ELR (cell line): ENCODE measurements at regions not wholly inside any gene's neighbourhood (a gene's known extent, or its start where the extent isn't known, plus 50 kb on each side); places are given as distances from the start of the nearest gene placed in this dataset.

Source experiments
- DNase-seq: peaks from one replicate; pipeline ENCODE4 v3.0.0-alpha.2; 2015; ENCODE audit warnings: low read depth

DNA sequence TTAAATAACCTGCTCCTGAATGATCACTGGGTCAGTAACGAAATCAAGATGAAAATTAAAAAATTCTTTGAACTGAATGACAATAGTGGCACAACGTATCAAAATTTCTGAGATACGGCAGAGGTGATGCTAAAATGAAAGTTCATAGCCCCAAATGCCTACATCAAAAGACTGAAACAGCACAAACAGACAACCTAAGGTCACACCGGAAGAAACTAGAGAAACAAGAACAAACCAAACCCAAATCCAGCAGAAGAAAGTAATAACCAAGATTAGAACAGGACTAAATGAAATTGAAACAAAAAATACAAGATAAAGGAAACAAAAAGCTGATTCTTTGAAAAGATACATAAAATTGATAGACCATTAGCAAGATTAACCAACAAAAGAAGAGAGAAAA is 324.1 kb downstream of the RBM26 start:
- DNase-seq: no peak

DNA sequence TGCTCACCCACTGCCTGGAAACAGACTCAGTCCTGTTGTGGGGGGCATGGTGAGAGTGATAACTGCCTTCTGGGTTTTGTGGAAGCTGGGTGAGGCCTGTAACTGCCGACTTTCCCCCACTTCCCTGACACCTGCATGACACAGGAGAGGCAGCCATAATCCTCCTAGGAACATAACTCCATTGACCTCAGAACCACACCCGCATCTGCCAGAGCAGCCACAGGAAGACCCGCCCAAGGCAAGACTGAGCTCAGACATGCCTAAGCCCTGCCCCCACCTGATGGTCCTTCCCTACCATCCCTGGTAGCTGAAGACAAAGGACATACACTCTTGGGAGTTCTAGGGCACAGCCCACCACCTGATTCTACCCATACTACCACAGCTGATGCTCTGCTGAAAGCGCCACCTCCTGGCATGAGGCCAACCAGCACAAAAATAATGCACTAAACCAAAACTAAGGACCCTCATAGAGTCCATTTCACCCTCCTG is 326.7 kb downstream of the RBM26 start:
- no peak for DNase-seq

DNA sequence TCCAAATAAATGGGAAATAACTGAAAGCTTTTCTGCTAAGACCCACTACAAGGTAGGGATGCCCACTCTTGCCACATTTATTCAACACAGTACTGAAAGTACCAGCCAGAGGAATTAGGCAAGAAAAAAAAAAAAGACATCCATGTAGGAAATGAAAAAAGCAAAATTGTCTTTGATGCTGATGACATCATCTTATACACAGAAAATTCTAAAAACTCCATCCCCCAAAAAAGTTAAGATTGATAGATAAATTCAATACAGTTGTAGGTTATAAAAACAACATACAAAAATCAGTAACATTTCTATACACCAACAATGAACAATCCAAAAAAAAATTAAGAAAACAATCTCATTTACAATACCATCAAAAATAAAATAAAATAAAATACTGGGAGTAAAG is 330.4 kb downstream of the RBM26 start:
- no peak for DNase-seq

DNA sequence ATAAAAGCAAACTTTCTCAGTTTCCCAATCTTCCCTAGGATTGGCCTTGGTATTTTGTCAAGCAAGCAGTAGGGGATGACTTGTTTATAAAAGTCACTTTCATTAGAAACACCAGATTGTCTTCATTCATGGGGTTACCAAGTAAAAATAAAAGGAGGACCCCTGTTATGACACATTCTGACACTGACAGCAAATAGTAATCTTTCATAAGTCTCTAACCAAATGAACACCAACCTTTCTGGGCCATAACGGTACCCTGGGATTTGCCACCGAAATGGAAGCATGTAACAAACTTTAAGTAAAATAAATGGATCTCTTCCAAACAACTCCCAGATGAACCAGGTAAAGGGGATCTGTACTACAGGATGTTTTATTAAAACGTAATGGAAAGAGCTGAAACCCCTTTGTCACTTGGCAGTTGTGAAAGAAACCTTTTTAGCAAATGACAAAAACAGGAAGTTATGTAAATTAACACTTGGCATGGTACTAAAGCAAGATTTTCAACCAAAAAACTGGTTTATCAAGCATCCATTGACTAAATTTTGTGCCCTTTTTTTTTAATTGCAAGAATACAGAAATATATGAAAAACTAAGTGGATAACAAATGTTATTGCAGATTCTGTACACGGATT is 335.6 kb downstream of the RBM26 start:
- DNase-seq: no peak

DNA sequence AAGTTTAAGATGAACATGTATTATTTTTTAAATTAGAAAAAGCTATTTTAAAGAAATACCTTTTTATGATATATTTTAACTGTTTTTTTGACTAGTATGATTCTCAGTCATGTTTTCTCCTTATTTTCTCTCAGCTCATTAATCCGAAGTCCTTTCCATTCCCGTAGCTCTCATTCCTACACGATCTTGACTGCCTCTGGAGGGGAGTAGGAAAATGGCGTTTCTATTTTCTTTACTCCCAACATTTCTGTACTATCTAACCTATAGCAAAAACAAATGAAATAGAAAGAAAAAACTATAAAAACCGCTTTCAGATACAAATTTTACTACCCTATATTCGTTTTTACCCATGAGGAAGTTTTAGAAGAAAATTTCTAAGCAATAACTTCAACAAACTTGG is 343.8 kb downstream of the RBM26 start:
- peak; percentile 8 for DNase-seq

DNA sequence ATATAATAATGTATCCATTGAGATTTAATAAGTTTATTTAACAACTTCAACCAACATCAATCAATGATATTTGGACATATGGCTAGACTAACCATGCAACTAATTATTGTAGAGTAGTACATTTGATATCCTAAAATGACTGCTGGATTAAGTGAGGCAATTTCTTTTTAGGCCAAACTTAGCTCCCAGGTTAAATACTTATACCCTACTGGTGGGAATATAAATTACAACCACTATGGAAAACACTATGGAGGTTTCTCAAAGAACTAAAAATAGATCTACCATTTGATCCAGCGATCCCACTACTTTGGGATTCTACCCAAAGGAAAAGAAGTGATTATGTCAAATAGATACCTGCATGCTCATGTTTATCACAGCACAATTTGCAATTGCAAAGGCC is 345.8 kb downstream of the RBM26 start:
- peak; percentile 22 for DNase-seq

DNA sequence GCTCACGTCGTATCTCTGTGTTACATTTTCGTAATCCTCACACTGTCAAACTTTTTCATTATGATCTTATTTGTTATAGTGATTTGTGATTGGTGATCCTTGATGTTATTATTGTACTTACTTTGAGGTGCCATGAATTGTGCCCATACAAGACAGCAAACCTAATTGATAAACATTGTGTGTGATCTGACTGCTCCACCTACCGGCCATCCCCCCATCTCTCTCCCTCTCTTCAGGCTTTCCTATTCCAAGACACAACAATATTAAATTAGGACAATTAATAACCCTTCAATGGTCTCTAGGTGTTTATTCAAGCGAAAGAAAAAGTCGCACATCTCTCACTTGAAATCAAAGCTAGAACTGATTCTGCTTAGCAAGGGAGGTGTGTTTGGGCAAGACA is 349.3 kb downstream of the RBM26 start:
- peak; percentile 14 for DNase-seq

DNA sequence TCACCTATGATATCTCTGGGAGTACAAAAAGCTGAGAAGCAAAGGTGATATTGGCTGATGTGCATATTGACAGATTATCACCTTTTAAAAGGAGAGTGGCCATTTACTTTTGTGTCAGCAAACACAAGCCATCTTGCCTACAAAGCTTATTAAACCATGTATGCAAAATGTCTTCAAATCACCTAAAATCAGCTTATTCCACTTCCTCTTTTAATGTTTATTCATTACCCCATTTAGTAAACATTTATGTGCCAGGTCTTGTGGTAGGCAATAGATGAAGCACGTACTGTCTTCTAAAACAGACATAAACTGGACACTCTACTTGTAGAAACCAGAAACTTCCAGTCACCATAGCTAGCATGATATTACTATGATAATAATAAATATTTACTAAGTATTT is 354.6 kb downstream of the RBM26 start:
- no peak for DNase-seq

DNA sequence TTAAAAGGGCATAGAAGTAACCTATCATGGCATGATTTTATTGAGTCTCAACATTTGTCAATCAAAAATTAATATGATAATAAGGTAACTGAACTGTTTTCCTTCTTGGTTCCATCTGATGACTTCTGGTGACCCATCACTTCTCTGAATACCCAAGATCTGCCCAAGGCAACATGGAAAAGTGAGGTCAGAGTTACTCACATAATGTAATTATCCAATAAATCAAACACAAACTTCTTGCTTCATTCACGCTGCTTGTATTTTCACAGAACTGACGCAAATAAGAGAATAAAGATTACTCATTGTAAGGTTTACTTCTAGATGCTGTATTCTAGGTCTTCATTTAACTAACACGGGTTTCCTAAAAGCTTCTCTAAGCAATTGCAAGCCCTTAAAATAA is 361.6 kb downstream of the RBM26 start:
- DNase-seq: peak; percentile 35

DNA sequence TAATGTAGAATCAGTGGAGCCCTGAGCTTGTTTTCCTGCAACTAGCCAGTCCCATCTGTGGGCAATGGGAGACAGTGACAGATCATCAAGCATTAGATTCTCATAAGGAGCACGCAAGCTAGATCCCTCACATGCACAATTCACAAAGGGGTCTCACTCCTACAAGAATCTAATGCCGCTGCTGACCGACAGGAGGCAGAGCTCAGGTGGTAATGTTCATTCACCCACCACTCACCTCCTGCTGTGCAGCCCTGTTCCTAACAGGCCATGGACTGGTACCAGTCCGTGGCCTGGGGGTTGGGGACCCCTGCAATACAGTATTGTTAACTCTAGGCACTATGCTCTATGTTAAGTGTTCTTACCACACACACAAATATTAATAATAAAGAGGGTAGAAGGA is 362.8 kb downstream of the RBM26 start:
- DNase-seq: no peak

DNA sequence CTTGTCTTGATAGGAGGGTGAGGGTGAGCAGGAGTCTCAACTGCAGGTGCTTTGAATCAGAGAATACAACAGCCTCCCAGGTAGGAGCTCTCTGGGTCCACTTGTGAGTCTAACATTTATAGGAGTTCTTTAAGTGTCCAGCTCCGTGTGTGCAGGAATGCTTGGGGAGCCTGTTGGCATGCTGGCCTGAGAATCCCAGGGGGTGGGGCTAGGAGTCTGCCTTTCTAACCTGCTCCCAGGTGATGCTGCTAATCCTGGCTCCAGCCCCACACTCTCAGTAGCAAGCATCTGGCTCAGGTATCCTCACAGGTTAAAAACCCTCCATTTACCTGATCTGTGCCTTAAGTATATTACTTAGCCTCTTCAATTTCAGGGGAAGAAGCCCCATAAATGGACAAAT is 368.9 kb downstream of the RBM26 start:
- no peak for DNase-seq

DNA sequence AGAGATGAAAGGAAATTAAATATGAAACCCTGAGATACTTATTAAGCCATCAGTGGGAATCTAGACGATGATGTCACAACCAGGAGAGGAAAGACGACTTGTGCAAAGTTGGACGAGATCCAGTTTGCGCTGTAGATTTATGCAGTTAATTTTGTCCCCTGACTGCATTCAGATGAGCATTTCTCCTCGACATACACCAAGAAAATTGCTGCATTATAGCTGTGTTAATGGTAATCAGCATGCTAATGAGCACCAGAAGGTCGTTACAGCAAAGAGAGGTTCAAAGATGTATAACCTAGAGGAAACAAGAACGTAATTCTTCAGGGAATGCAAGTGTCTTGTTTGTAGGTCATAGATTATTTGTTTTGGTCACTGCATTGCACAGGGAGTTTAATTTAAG is 371.7 kb downstream of the RBM26 start:
- DNase-seq: no peak

DNA sequence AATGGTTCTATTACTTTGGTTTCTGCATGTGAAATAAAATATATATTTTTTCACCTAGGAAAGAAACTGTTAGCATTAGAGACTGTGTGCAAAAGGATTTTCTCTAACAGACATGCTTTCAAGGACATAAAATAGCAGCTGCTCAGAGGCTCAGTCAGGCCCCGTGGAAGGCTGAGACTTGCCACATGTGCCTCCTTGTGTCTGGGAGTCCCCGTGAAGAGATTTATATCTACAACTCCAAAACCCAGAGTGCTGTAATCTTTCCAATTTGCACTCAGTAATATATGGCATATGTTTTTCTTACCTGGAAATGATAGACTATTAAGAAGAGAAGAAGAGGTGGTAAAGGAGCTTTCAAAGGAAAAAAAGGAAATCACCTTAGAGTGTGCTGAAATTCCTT is 371.6 kb upstream of the OBI1 start:
- DNase-seq: no peak

DNA sequence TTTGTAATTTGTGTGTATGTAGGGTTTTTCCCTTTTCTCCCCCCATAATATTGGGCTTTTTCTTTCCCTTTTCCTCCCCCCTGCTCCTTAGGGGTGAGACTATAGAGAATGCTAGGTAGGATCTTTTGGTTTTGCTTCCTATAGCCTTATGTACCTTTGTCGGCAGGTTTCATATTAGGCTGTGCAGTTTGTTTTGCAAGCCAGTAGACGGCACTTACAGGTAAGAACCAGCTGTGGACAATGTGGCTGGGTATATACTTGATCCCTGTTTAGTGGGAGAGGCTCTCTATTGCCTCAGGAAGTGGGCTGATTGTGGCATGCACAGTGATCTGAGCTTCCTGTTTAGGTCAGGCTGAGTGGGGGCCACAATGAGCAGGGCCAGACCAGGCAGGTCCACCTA is 359.2 kb upstream of the OBI1 start:
- DNase-seq: no peak

DNA sequence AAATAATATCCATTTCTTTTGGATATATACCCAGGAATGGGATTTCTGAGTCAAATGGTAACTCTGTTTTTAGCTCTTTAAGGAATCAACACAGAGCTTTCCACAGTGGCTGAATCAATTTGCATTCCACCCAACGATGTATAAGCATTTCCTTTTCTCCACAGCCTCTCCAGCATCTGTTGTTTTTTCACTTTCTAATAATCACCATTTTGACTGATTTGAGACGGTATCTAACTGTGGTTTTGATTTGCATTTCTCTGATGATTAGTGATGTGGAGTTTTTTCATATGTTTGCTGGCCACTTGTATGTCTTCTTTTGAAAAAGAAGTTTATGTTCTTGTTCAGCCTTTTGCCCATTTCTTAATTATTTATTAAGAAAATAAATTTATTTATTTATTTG is 352.2 kb upstream of the OBI1 start:
- no peak for DNase-seq

DNA sequence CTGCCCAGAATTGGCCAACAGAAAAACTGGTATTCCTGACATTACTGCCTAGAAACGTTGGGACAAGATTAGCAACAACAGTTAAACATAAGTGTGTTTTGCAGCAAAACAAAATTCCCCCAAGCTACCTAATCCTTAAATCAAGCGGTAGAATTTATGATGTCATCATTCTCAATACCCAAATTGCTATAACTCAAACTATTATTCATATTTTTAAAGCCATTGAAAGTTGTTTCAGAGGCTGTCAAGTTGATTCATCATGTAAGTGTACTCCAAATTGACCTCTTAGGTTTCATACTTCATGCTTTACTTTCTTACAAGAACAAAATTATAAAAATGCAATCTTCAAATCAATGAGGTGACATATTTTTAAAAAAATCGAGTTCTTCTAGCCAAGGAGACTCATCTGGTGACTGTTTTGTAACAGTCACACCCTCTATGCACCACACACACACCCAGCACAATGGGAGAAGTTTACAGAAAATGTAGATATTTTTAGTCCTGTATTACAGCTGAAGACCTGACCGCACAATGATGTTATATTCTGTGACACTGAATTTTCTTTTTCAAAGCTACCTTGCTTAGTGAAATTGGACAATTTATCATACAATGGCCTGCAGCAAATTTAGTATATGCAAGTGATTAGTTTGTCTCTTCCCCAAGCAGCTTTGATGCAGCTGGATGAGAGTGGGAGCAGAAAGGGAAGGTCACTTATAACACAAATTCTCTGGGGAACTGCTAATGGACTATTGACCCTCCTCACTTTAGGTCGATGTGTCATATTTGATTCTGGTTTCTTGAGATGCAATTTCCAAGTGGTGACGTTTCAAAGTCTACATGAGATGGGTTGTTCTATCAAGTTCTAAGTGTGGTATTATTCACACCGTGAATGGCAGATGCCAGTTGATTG is 345.3 kb upstream of the OBI1 start:
- no peak for DNase-seq

DNA sequence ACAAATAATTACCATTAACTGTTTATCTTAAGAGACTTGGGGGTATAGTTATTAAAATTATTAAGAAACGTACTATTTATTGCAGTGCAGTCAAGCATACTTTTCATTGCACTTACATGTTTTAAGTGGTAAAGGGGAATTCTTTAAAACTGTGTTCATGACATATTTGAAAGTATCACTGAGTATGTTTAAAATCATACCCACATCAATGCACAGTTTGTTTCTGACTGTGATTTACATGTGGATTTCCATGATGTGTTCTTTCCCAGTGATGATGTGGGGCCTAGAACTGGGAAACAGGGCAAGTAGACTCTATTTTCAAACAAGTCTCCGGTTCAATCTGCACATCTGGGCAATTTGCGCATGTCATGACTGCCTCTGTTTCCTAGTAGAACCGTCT is 340.5 kb upstream of the OBI1 start:
- DNase-seq: no peak

DNA sequence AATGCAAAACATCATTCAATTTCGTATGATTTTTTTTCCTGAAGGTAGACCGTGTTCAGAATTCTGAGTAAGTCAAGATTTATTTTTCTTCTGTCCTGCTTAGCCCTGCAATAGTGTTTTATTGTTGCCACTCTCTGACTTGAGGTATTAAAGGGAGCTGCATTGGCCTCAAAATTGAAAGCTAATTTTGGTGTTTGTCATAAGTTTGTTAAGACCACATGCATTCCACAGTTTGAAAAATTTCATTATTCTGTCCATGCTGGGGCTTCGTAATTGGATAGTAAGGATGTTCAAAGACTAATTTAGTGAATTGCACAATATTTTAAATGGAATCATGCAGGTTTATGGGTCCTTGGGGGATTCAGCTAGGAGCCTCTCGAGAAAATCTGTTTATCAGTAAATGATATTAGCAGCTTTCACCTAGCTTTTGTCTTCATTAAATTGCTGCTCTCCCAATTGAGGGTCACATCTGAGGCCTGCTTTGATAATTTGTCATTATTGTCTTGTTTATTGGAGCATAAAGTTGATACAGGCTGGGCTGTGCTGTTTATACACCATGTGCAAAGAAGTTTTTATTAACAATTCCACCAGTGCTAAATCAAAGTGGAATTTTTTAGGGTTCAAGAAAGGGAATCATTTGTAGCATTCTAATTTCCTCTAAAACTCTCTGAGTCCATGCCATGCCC is 339.8 kb upstream of the OBI1 start:
- no peak for DNase-seq

DNA sequence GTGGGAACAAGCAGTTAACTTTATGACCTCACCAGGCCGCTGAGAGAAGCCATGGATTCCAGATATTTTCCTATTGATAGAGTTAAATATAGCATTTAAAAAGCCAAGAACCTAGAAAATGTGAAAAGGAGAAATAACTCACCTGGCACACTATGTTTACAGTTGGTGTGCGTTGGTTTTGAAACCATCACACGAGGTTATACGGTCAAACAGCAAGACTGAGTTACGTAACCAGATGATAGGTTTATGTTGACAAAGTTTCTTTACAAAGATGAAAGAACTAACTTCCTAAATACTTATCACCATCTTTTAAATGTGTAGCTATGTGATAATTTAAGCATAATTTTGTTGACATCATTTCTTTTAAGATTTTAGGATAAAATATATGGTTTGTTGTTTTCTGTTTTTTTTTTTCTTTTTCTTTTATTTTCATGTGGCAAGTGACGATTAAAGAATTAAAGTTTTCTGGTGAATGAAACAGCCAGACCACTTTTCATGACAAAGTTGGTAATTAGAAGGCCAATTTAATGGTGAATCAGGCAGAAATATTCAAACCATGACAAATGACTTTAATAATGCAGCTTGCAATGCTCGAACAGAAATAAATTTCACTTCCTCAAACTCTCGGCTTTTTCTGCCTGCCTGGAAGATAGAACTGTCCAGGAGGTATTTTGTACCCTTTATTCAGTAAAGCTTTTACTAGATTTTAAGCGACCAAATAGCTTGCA is 339.1 kb upstream of the OBI1 start:
- no peak for DNase-seq

DNA sequence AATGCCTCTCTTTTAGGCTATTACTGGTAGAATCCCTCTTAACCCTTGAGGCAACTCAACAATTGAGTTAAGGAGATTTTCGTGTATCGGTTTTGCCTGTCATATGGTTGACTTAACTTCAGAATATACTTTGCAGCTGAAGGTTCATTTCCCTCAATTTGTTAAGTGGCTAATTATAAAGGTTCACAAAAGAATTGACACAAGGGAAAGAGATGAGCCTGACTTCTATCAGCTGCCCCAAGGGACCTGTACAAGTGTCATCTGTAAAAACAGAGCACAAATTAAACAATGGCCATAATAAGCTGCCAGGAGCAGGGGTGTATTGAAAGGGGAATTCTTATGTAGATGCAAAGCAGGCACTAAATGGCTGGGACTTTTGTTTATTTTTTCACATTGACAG is 334.8 kb upstream of the OBI1 start:
- no peak for DNase-seq

DNA sequence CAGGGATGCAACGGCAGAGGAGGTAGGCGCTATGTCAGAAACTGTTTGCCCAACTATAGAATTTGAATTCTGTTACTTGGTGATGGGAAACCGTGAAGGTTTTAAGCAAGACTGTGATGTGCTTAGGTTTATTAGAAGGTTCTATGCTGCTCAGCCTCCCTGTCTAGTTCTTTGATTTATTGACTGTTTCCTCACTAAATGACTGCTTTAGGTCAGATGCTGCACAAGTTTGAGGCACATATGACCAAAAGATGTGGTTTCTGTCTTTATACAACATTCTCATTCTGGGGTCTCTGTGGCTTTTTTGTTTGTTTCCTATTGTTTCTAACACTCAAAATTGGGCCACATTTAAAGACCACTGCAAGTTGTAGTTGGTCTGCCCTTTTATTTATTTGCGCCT is 323.0 kb upstream of the OBI1 start:
- DNase-seq: no peak

DNA sequence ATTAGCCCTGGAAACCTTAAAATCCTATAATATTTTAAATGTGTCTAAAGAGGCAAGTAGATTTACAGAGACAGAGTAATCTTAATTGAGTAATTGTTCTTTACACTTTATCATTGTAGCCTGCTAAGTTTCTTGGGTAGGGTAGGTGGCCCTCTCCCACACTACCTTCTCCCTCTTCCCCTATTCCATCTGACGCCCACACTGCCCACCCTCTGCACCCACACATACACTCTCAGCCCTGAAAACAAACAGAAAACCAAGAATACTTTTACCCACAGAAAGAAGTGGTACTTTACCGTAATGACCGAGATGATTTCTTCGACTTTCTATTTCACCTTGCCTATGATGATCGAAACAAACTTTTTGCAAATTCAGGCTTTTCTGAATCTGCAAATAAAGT is 320.4 kb upstream of the OBI1 start:
- DNase-seq: no peak
